Upper lobe of left lung (tissue), 6 donors: ENCODE measurements at regions not wholly inside any gene's neighbourhood (a gene's known extent, or its start where the extent isn't known, plus 50 kb on each side); places are given as distances from the start of the nearest gene placed in this dataset.

Experiments used
- ATAC-seq, 2 donors: fragments of 200-7000 bp; cut with Tn5 transposase; one replicate each; pipeline ENCODE4 v1.9.1; 2022; ENCODE audit warnings: mild to moderate bottlenecking in 2 of 2, moderate library complexity in 2 of 2; ENCODE audit not compliant: low FRiP score in 2 of 2
- DNase-seq, 2 donors: peaks; one replicate each; pipeline ENCODE4 v3.0.0-alpha.2; 2019 to 2020
- H3K27ac ChIP-seq, 4 donors: fragments of 200-600 bp; sonication (generic); one replicate each; pipeline ENCODE4 v1.5.1; 2016 to 2019
- H3K27me3 ChIP-seq, 4 donors: fragments of 200-600 bp; sonication (generic); one replicate each; pipeline ENCODE4 v1.5.1; 2017 to 2019
- H3K36me3 ChIP-seq, 4 donors: fragments of 200-600 bp; sonication (generic); one replicate each; pipeline ENCODE4 v1.5.1; 2016 to 2019
- H3K4me1 ChIP-seq, 4 donors: fragments of 200-600 bp; sonication (generic); one replicate each; pipeline ENCODE4 v1.5.1; 2018 to 2019
- H3K4me3 ChIP-seq, 4 donors: fragments of 200-600 bp; sonication (generic); one replicate each; pipeline ENCODE4 v1.5.1; 2017 to 2019; ENCODE audit warnings: mild to moderate bottlenecking in 2 of 4, moderate library complexity in 1 of 4
- H3K9me3 ChIP-seq, 4 donors: fragments of 200-600 bp; sonication (generic); one replicate each; pipeline ENCODE4 v1.5.1; 2018 to 2019
- CTCF ChIP-seq, 6 experiments: fragments of 450-650 bp in 4 of 6; fragments of 200-600 bp in 2 of 6; sonication (generic) in 2 of 6; IDR thresholded peaks; one replicate each; pipeline ENCODE4 v1.5.1; 2016 to 2019; ENCODE audit warnings: antibody characterized with exemption in 6 of 6
- EP300 ChIP-seq, 4 donors: sonication (generic); formaldehyde crosslinking; IDR thresholded peaks; one replicate each; pipeline ENCODE4 v1.5.1; 2017; ENCODE audit warnings: antibody characterized with exemption in 4 of 4, control low read depth in 2 of 4
- POLR2A ChIP-seq, 4 donors: fragments of 450-650 bp; IDR thresholded peaks; one replicate each; pipeline ENCODE4 v1.5.1; 2016 to 2017; ENCODE audit warnings: antibody characterized with exemption in 4 of 4, mild to moderate bottlenecking in 2 of 4
- POLR2AphosphoS5 ChIP-seq, 2 donors: sonication (generic); formaldehyde crosslinking; IDR thresholded peaks; one replicate each; pipeline ENCODE4 v1.5.1; 2017; ENCODE audit warnings: antibody characterized with exemption in 2 of 2
- WGBS, 2 donors: methylation state at CpG; one replicate each; pipeline ENCODE4 v1.1.5; 2017 to 2018; 5-methylcytosine and 5-hydroxymethylcytosine counted together
- donor health status: DM: no; HTN: no; CAD: no; lungs with moderate emphysema.
- donor health status: DM: no; HTN: yes; CAD: no; lungs with severe emphysema.

GRCh38 chr6:93554018-93554417 is 134.7 kb upstream of the EPHA7 start:
- Histone ChIP-seq H3K9me3 (no peaks in the 10 kb centered on the region), H3K27ac (no peak overlapping the region), H3K36me3 (no peaks in the 10 kb centered on the region), H3K27me3 (no peaks in the 10 kb centered on the region), H3K4me3 (no peak overlapping the region), H3K4me1 (no peaks in the 10 kb centered on the region)
- TF ChIP-seq POLR2AphosphoS5 (IDR thresholded peaks at IDR 0.05) (no peak), EP300 (IDR thresholded peaks at IDR 0.05) (no peak)
- DNase-seq = no peak
- no peak for ATAC-seq
- 67 to 87% methylated on average over 2 of the region's 2 CpGs for WGBS, 2 donors

GRCh38 chr6:93550551-93551276 is 131.4 kb upstream of the EPHA7 start:
- H3K4me1 ChIP-seq = no peaks in the 10 kb centered on the region
- peaks cover 0 to 3% (median 0%) of the 10 kb centered on the region in 4 donors for H3K9me3 ChIP-seq
- no peaks in the 10 kb centered on the region for H3K36me3 ChIP-seq
- ATAC-seq (no peak), DNase-seq (no peak)
- H3K27ac ChIP-seq = no peak overlapping the region
- no peaks in the 10 kb centered on the region for H3K27me3 ChIP-seq
- TF ChIP-seq POLR2A (IDR thresholded peaks at IDR 0.05) (no peak), POLR2AphosphoS5 (IDR thresholded peaks at IDR 0.05) (no peak)
- no peak overlapping the region for H3K4me3 ChIP-seq

- Histone ChIP-seq H3K4me3 (no peak overlapping the region), H3K36me3 (no peaks in the 10 kb centered on the region), H3K9me3 (peaks cover 0 to 3% (median 0%) of the 10 kb centered on the region in 4 donors), H3K4me1 (no peaks in the 10 kb centered on the region), H3K27ac (no peak overlapping the region), H3K27me3 (no peaks in the 10 kb centered on the region)
- TF ChIP-seq POLR2AphosphoS5 (IDR thresholded peaks at IDR 0.05) = no peak
- TF ChIP-seq CTCF (IDR thresholded peaks at IDR 0.05) = no peak
- no peak for TF ChIP-seq EP300 (IDR thresholded peaks at IDR 0.05)
- TF ChIP-seq POLR2A (IDR thresholded peaks at IDR 0.05) = no peak
- ATAC-seq (no peak), DNase-seq (no peak)
- 49 to 58% methylated on average over 2 of the region's 2 CpGs for WGBS, 2 donors
These were observed 130.5 kb upstream of the EPHA7 start for GRCh38 chr6:93549868-93550267.

GRCh38 chr6:93524671-93525451 is 105.5 kb upstream of the EPHA7 start:
- ATAC-seq = no peak
- DNase-seq = no peak
- Histone ChIP-seq H3K4me3 (no peak overlapping the region), H3K27me3 (no peaks in the 10 kb centered on the region), H3K27ac (no peak overlapping the region), H3K9me3 (no peaks in the 10 kb centered on the region), H3K36me3 (no peaks in the 10 kb centered on the region), H3K4me1 (no peaks in the 10 kb centered on the region)
- 73 to 80% methylated on average over 6 of the region's 6 CpGs for WGBS, 2 donors
- TF ChIP-seq POLR2A (IDR thresholded peaks at IDR 0.05) (no peak), EP300 (IDR thresholded peaks at IDR 0.05) (no peak), CTCF (IDR thresholded peaks at IDR 0.05) (no peak), POLR2AphosphoS5 (IDR thresholded peaks at IDR 0.05) (no peak)

GRCh38 chr6:93523365-93523764 is 104.0 kb upstream of the EPHA7 start:
- TF ChIP-seq POLR2A (IDR thresholded peaks at IDR 0.05) (no peak), CTCF (IDR thresholded peaks at IDR 0.05) (no peak), POLR2AphosphoS5 (IDR thresholded peaks at IDR 0.05) (no peak), EP300 (IDR thresholded peaks at IDR 0.05) (no peak)
- Histone ChIP-seq H3K9me3 (no peaks in the 10 kb centered on the region), H3K4me3 (no peak overlapping the region), H3K36me3 (no peaks in the 10 kb centered on the region), H3K27me3 (no peaks in the 10 kb centered on the region), H3K27ac (no peak overlapping the region), H3K4me1 (no peaks in the 10 kb centered on the region)
- ATAC-seq = no peak
- DNase-seq = no peak
- 42 to 54% methylated on average over 1 of the region's 1 CpG for WGBS, 2 donors
